Stimulated activated CD4-positive, alpha-beta T cell treated with anti-CD3 and anti-CD28 coated beads, Interleukin-4, amount 100 ng/mL, for 4 hours (primary cell): ENCODE measurements at regions not wholly inside any gene's neighbourhood (a gene's known extent, or its start where the extent isn't known, plus 50 kb on each side); places are given as distances from the start of the nearest gene placed in this dataset.

Source experiments
- DNase-seq, 2 experiments: peaks; one replicate each; pipeline ENCODE4 v3.0.0-alpha.2; 2020

GRCh38 chr2:240347949-240348500 lies 87.4 kb upstream of the GPC1 start:
- DNase-seq, result no peak

- no peak for DNase-seq
Observed at GRCh38 chr2:240348522-240348921, 86.9 kb upstream of the GPC1 start.

- no peak for DNase-seq
Observed at GRCh38 chr2:240349133-240350005, 86.1 kb upstream of the GPC1 start.

- DNase-seq, result no peak
Observed at GRCh38 chr2:240350006-240350355, 85.5 kb upstream of the GPC1 start.

GRCh38 chr2:240350696-240351087 lies 84.8 kb upstream of the GPC1 start:
- no peak for DNase-seq

GRCh38 chr2:240351088-240351741 lies 84.2 kb upstream of the GPC1 start:
- DNase-seq, result no peak

GRCh38 chr2:240351826-240352426 lies 83.5 kb upstream of the GPC1 start:
- no peak for DNase-seq

GRCh38 chr2:240353086-240353798 lies 82.2 kb upstream of the GPC1 start:
- no peak for DNase-seq

GRCh38 chr2:240353944-240354343 lies 81.5 kb upstream of the GPC1 start:
- DNase-seq, result no peak

- DNase-seq, result no peak
Observed at GRCh38 chr2:240355001-240355891, 80.2 kb upstream of the GPC1 start.

GRCh38 chr2:240355962-240356361 lies 79.5 kb upstream of the GPC1 start:
- no peak for DNase-seq

- no peak for DNase-seq
Observed at GRCh38 chr2:240356700-240357640, 78.5 kb upstream of the GPC1 start.

- DNase-seq, result no peak
Observed at GRCh38 chr2:240357641-240358012, 77.8 kb upstream of the GPC1 start.

- DNase-seq, result no peak
Observed at GRCh38 chr2:240358080-240358479, 77.4 kb upstream of the GPC1 start.

- no peak for DNase-seq
Observed at GRCh38 chr2:240358821-240359397, 76.6 kb upstream of the GPC1 start.

GRCh38 chr2:240359695-240360094 lies 75.8 kb upstream of the GPC1 start:
- no peak for DNase-seq

- DNase-seq, result no peak
Observed at GRCh38 chr2:240360645-240361475, 74.6 kb upstream of the GPC1 start.

- DNase-seq, result no peak
Observed at GRCh38 chr2:240362216-240362755, 73.2 kb upstream of the GPC1 start.
